GM10266 (cell line): ENCODE measurements at regions not wholly inside any gene's neighbourhood (a gene's known extent, or its start where the extent isn't known, plus 50 kb on each side); places are given as distances from the start of the nearest gene placed in this dataset.
A peak's percentile ranks its signal among the peaks of the same experiment; 100 is the strongest.
"Not testable (repeated sequence)": the region's sequence is repeated elsewhere in the genome, so short reads cannot be mapped to it uniquely, and the experiment has no call there.

Experiments
- DNase-seq: peaks from one replicate; pipeline ENCODE4 v3.0.0; 2012; ENCODE audit errors: extremely low spot score
- TF ChIP-seq, protein P1 (sequence below): IDR thresholded peaks from 2 replicates; pipeline ENCODE4 v1.5.1; 2012; ENCODE audit warnings: mild to moderate bottlenecking, low read depth; ENCODE audit not compliant: control insufficient read depth, insufficient read depth; ENCODE audit errors: missing control alignments

DNA sequence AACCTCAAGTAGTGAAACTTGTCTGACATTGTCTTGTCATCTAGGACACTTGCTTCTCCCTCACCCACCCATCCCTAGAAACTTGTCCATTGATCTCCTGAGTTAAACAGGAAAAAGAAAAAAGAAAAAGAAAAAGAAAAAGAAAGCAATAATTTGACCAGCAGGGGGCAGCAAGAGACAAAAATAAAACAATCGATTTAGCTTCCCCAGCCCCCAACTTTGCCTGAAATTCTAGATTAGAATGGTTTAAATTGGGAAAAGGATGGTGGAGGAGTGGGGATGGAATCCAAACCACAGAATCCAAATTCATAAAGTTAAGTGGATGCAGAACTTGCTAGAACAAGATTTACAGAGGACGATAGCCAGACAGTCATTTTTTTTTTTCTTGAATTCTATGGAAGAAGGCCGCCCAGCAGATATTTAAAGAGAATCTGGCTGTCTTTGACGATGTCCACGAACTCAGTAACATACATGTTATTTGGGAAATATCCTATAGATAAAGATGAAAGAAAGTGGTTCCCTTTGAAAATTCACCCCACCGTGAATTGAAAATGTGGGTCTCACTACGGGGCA is 282.9 kb downstream of the USP46 start:
- TF ChIP-seq, protein P1, sequence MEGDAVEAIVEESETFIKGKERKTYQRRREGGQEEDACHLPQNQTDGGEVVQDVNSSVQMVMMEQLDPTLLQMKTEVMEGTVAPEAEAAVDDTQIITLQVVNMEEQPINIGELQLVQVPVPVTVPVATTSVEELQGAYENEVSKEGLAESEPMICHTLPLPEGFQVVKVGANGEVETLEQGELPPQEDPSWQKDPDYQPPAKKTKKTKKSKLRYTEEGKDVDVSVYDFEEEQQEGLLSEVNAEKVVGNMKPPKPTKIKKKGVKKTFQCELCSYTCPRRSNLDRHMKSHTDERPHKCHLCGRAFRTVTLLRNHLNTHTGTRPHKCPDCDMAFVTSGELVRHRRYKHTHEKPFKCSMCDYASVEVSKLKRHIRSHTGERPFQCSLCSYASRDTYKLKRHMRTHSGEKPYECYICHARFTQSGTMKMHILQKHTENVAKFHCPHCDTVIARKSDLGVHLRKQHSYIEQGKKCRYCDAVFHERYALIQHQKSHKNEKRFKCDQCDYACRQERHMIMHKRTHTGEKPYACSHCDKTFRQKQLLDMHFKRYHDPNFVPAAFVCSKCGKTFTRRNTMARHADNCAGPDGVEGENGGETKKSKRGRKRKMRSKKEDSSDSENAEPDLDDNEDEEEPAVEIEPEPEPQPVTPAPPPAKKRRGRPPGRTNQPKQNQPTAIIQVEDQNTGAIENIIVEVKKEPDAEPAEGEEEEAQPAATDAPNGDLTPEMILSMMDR = peak; percentile 54

DNA sequence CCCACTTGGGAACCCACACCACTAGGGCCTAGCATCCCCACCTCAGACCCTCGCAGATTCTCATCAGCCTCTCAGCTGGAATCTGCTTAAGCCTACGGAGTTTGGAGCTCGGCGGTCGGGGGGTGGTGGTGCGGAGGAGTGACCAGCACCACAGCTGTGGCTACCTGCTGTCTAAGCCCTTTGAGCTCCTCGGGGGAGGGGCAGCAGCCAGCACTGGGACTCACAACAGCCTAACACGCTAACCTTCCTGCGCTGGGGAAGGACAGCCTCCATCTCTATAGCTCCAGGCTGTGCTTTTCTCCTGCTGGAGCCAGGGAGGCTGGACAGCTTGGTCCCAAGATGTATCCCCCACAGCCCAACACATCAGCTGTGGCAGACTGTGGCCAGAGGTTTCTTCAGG is 281.5 kb downstream of the USP46 start:
- TF ChIP-seq, protein P1 = no peak
- no peak for DNase-seq

More for the DNA sequence above, 282.9 kb downstream of the USP46 start:
- peak; percentile 21 for DNase-seq

DNA sequence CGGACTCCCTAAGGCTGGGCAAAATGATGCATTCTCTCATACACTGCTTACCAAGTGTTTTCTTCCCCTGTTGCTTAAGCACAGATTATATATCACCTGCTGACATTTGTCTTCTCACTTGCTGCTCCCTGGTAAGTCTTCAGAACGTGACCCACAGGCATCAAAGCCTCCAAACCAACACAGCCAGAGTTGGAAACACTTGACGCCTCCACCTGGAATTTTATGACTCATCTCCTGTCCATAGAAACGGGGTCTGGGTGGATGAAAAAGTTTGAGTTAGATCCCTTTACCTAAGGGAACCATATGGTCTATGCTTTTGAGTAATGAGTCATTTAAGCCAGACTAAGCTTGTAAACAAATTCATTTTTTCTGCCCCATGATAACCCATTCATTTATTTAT is 251.6 kb downstream of the USP46 start:
- TF ChIP-seq, protein P1 = no peak
- no peak for DNase-seq

DNA sequence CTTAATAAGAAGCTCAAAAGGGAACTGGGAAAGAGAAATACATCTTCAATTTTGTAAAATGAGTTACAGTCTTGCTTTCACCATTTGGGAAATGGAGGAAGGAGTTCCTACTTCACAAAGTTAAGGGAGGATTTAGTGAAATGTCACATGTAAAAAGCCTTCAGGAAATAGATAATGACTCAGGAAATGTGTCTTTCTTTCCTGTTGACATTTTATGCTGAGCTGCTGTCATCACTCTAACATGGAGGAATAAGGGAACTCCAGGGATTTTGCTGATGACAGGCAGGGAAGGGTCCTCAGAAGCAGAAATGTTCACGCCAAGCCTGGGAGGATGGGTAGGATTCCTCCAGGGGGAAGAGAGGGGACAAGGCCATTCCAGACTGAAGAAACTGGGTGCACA is 251.1 kb downstream of the USP46 start:
- DNase-seq = no peak
- TF ChIP-seq, protein P1 = no peak

DNA sequence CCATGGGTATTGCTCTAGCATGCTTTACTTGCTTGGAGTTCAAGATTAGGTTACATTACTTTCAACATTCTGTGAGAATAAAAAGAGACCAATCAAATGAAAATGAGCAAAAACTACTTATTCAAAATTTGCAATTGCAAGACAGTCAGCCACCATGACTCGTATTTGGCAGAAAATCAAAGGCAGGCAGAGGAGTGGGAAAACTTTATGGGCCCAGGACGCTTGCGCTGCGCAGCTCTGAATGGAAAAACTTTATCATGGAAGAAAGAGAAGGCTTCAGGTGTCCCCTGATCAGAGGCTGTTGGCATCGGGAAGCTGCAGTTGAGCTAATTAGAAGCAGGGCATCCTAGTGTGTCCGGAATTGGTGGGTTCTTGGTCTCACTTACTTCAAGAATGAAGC is 250.6 kb downstream of the USP46 start:
- DNase-seq = no peak
- TF ChIP-seq, protein P1 = no peak

DNA sequence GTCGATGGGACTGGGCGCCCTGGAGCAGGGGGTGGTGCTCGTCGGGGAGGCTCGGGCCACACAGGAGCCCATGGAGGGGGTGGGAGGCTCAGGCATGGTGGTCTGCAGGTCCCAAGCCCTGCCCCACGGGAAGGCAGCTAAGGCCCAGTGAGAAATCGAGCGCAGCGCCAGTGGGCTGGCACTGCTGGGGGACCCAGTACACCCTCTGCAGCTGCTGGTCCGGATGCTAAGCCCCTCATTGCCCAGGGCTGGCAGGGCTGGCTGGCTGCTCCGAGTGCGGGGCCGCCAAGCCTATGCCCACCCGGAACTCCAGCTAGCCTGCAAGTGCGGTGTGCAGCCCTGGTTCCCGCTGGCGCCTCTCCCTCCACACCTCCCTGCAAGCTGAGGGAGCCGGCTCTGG is 249.3 kb downstream of the USP46 start:
- DNase-seq = not testable (repeated sequence)

DNA sequence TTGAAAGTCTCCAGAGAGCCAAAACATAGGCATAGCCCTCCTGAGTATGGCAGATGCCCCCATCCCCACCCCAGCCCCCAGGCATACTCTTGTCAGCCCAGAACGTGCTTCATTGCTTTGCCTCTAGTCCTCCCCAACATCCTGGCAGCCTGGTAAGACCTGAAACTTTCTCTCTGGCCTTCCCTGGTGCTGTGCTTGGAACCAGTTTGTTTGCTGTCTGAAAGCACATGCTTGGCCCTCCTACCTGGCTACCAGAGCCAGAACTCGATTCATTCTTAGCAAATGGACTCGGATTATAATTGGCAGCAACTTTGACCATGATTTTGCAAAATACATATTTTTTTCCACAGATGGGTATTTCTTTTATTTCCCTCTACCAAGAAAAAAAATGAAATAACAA is 248.1 kb downstream of the USP46 start:
- TF ChIP-seq, protein P1 = no peak
- no peak for DNase-seq

DNA sequence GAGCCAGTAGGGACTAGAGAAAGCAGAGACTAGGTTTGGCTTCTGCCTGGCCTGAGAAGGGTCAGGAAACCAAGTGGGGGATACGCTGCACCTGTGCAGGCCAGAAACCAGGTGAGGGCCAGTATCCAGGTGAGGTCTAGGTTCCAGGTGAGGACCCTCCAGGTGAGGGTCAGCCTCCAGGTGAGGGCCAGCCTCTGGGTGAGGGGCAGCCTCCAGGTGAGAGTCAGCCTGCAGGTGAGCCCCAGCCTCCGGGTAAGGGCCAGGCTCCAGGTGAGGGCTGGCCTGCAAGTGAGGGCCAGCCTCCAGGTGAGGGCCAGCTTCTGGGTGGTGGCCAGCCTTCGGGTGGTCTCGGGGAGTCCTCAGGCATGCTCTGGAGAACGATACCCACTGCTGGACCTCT is 238.8 kb downstream of the USP46 start:
- TF ChIP-seq, protein P1 = no peak

More for the DNA sequence above, 238.8 kb downstream of the USP46 start:
- no peak for DNase-seq
